ENCODE measurements at regions not wholly inside any gene's neighbourhood (a gene's known extent, or its start where the extent isn't known, plus 50 kb on each side); places are given as distances from the start of the nearest gene placed in this dataset.

DNA sequence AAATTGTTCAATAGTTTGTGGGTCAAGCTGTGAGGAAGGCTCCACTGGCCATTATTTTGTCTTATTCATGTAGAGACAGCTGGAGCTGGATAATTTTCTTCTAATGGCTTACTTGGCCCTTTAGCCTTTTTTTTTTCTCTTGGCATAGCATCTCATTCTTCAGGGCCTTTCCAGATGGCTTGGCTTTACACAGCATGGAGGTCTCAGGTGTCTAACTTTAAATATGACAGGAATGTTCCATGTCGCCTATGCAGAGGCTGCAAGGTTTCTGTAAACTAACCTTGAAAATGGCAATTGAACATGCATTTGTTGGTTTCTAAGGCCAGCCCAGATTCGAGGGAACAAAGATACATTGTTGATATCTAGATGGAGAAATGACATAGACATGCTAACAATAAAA is 247.9 kb upstream of the CNTN5 start:
- Histone ChIP-seq H3K27ac (no peak overlapping the region), H3K4me3 (no peak overlapping the region), H3K9me3 (no peaks in the 10 kb centered on the region), H3K4me1 (no peaks in the 10 kb centered on the region), H3K36me3 (no peaks in the 10 kb centered on the region), H3K27me3 (ENCODE audit: low read depth) (no peaks in the 10 kb centered on the region)
- DNase-seq, result no peak
- TF ChIP-seq, protein P1, sequence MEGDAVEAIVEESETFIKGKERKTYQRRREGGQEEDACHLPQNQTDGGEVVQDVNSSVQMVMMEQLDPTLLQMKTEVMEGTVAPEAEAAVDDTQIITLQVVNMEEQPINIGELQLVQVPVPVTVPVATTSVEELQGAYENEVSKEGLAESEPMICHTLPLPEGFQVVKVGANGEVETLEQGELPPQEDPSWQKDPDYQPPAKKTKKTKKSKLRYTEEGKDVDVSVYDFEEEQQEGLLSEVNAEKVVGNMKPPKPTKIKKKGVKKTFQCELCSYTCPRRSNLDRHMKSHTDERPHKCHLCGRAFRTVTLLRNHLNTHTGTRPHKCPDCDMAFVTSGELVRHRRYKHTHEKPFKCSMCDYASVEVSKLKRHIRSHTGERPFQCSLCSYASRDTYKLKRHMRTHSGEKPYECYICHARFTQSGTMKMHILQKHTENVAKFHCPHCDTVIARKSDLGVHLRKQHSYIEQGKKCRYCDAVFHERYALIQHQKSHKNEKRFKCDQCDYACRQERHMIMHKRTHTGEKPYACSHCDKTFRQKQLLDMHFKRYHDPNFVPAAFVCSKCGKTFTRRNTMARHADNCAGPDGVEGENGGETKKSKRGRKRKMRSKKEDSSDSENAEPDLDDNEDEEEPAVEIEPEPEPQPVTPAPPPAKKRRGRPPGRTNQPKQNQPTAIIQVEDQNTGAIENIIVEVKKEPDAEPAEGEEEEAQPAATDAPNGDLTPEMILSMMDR (IDR thresholded peaks at IDR 0.05), result no peak
- intact Hi-C loops (cut with DNase I), result no loop called here
- no peak for ATAC-seq

DNA sequence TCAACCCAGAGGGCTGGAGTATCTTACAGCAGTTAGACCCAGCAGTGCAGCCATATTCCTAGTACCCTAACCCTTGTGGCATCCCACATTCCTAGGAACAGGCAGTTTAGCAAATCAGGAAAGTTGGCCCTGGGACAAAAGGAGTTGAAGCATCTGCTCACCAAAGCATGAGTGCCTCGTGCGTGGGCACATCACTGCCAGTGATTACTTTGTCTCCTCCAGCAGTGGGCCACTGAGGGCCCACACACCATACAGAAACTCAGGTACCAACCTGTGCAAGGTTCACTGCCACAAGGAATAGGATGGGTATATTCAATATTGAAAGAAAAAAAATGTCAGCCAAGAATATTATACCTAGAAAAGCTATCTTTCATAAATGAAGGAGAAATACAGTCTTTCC is 227.5 kb upstream of the CNTN5 start:
- Histone ChIP-seq H3K4me1 (no peaks in the 10 kb centered on the region), H3K27me3 (ENCODE audit: low read depth) (no peaks in the 10 kb centered on the region), H3K4me3 (no peak overlapping the region), H3K36me3 (no peaks in the 10 kb centered on the region), H3K9me3 (no peaks in the 10 kb centered on the region), H3K27ac (no peak overlapping the region)
- DNase-seq (no peak), ATAC-seq (no peak)
- intact Hi-C loops (cut with DNase I), result no loop called here
- TF ChIP-seq, protein P1 (IDR thresholded peaks at IDR 0.05), result no peak

DNA sequence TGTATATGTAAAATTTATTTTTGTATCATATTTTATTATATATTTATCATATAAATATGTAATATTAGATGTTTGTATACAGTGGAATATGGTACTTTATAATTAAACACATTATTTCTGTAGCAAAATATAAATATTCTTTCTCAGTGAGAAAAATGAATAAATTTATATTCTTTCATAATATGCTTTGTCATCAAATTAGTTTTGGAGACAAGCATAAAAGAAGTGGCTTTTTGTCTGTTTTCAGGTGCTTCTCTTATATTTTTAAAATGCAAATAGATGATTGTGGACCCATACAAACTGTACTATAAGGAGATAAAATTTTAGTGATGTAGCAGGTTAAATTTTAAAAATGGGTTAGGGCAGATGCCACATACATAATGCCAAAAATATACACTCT is 222.4 kb upstream of the CNTN5 start:
- no peak overlapping the region for H3K27ac ChIP-seq
- no peak for ATAC-seq
- no peaks in the 10 kb centered on the region for H3K27me3 ChIP-seq (ENCODE audit: low read depth)
- no peak for DNase-seq
- TF ChIP-seq, protein P1 (IDR thresholded peaks at IDR 0.05), result no peak
- H3K9me3 ChIP-seq, result peaks cover 3% of the 10 kb centered on the region
- H3K36me3 ChIP-seq, result no peaks in the 10 kb centered on the region
- intact Hi-C loops (cut with DNase I), result no loop called here
- no peak overlapping the region for H3K4me3 ChIP-seq
- no peaks in the 10 kb centered on the region for H3K4me1 ChIP-seq

DNA sequence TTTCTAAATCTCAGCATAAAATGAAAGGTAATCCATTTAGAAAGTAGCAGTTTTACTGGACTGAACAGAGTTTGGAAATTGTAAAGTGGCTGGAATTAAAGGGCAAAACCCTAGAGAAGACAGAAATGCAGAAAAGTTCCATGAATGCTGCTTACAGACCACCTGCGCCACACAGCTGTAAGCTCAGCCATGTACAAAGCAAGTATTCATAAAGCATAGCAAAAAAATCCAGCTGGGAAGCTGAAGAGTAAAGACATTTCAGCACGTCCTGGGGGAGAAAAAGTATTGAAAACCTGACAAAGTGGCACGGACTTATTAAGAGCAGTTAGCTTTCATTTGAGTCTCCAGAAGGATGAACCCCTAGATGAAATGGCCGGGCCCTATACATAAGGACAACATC is 220.1 kb upstream of the CNTN5 start:
- DNase-seq (no peak), ATAC-seq (no peak)
- intact Hi-C loops (cut with DNase I), result no loop called here
- no peaks in the 10 kb centered on the region for H3K36me3 ChIP-seq
- H3K4me1 ChIP-seq, result no peaks in the 10 kb centered on the region
- no peak overlapping the region for H3K27ac ChIP-seq
- TF ChIP-seq, protein P1 (IDR thresholded peaks at IDR 0.05), result no peak
- H3K9me3 ChIP-seq, result peaks cover 5% of the 10 kb centered on the region
- H3K27me3 ChIP-seq (ENCODE audit: low read depth), result no peaks in the 10 kb centered on the region
- H3K4me3 ChIP-seq, result no peak overlapping the region

DNA sequence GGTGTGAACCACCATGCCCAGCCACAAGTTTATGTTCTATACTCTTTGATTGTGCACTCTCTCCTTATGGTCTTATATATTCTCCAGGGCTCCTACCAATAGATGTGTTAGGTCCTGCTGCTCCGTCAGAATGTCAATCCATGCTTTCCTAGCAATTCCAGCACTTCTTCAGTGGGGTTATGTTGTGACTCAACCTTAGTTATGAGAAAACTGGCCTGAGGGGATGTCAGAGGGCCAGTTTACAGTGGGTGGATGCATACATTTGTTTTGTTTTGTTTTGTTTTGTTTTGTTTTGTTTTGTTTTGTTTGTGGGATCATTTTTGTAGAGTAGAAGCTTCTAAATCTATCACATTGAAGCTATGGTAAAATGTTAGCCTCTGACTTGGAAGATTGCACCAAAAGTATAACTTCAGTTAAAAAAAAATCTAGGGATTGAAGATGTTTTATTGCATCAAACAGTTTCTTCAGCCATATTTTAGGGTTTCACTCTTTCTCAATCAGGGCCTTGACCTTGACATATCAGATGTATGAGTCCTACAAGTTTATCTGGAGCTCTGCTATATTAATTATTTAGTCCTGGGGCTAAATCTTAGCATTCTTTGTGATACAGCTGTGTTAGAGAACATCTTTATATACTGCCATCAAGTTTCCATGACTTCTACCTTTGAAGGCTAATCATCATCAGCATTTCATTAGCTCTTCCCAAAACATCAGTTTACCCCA is 191.6 kb upstream of the CNTN5 start:
- DNase-seq (no peak), ATAC-seq (no peak)
- intact Hi-C loops (cut with DNase I), result no loop called here
- Histone ChIP-seq H3K27me3 (ENCODE audit: low read depth) (no peaks in the 10 kb centered on the region), H3K9me3 (no peaks in the 10 kb centered on the region), H3K4me3 (no peak overlapping the region), H3K4me1 (no peaks in the 10 kb centered on the region), H3K27ac (no peak overlapping the region), H3K36me3 (no peaks in the 10 kb centered on the region)
- TF ChIP-seq, protein P1 (IDR thresholded peaks at IDR 0.05), result no peak
